Chondrocyte (in vitro differentiated cells): ENCODE measurements at regions not wholly inside any gene's neighbourhood (a gene's known extent, or its start where the extent isn't known, plus 50 kb on each side); places are given as distances from the start of the nearest gene placed in this dataset.

Experiments used
- DNase-seq: peaks from one replicate; pipeline ENCODE4 v3.0.0; 2021; ENCODE audit warnings: mixed read lengths, low spot score
- H3K27ac Mint-ChIP-seq: one replicate; pipeline ENCODE4 v1.8.0; 2021; ENCODE audit warnings: mild to moderate bottlenecking, moderate library complexity, mixed read lengths; ENCODE audit not compliant: unreplicated experiment
- H3K27me3 Mint-ChIP-seq: 2 replicates; pipeline ENCODE4 v1.8.0; 2021; ENCODE audit warnings: low read depth, mixed read lengths
- H3K36me3 Mint-ChIP-seq: 2 replicates; pipeline ENCODE4 v1.8.0; 2021; ENCODE audit warnings: low read depth, mixed read lengths
- H3K4me1 Mint-ChIP-seq: 2 replicates; pipeline ENCODE4 v1.8.0; 2021; ENCODE audit warnings: low read depth, mild to moderate bottlenecking, mixed read lengths
- H3K4me3 Mint-ChIP-seq: one replicate; pipeline ENCODE4 v1.8.0; 2021; ENCODE audit warnings: mild to moderate bottlenecking, moderate library complexity, mixed read lengths; ENCODE audit not compliant: unreplicated experiment
- H3K9me3 Mint-ChIP-seq: 2 replicates; pipeline ENCODE4 v1.8.0; 2021; ENCODE audit warnings: low read depth, mixed read lengths
- CTCF ChIP-seq: fragments of 200-600 bp; sonication (generic); IDR thresholded peaks from 2 replicates; pipeline ENCODE4 v1.5.0; 2021; ENCODE audit warnings: antibody characterized with exemption, mild to moderate bottlenecking, moderate library complexity

GRCh38 chr21:14734833-14735232 is 188.7 kb upstream of the SAMSN1 start:
- Mint-ChIP-seq H3K4me3 (no peak overlapping the region), H3K27ac (no peak overlapping the region), H3K9me3 (no peaks in the 10 kb centered on the region), H3K4me1 (no peaks in the 10 kb centered on the region), H3K36me3 (no peaks in the 10 kb centered on the region), H3K27me3 (no peaks in the 10 kb centered on the region)
- TF ChIP-seq CTCF: no peak
- no peak for DNase-seq

- DNase-seq: no peak
- no peak for TF ChIP-seq CTCF
- Mint-ChIP-seq H3K27ac (no peak overlapping the region), H3K4me3 (no peak overlapping the region), H3K36me3 (no peaks in the 10 kb centered on the region), H3K27me3 (no peaks in the 10 kb centered on the region), H3K4me1 (no peaks in the 10 kb centered on the region), H3K9me3 (no peaks in the 10 kb centered on the region)
Observed at GRCh38 chr21:14734191-14734590, 188.1 kb upstream of the SAMSN1 start.

- DNase-seq: no peak
- Mint-ChIP-seq H3K27me3 (no peaks in the 10 kb centered on the region), H3K4me1 (no peaks in the 10 kb centered on the region), H3K4me3 (no peak overlapping the region), H3K36me3 (no peaks in the 10 kb centered on the region), H3K9me3 (no peaks in the 10 kb centered on the region), H3K27ac (no peak overlapping the region)
- TF ChIP-seq CTCF: no peak
Observed at GRCh38 chr21:14725219-14725618, 179.1 kb upstream of the SAMSN1 start.

- Mint-ChIP-seq H3K27me3 (no peaks in the 10 kb centered on the region), H3K4me1 (no peaks in the 10 kb centered on the region)
- TF ChIP-seq CTCF: no peak
Observed at GRCh38 chr21:14722841-14723483, 176.8 kb upstream of the SAMSN1 start.

GRCh38 chr21:14720237-14720636 is 174.1 kb upstream of the SAMSN1 start:
- H3K4me3 Mint-ChIP-seq: no peak overlapping the region
- no peak for DNase-seq
- no peaks in the 10 kb centered on the region for H3K4me1 Mint-ChIP-seq
- peaks cover 1% of the 10 kb centered on the region for H3K27me3 Mint-ChIP-seq
- no peaks in the 10 kb centered on the region for H3K36me3 Mint-ChIP-seq
- no peak overlapping the region for H3K27ac Mint-ChIP-seq
- TF ChIP-seq CTCF: no peak
- H3K9me3 Mint-ChIP-seq: peaks cover 2% of the 10 kb centered on the region

More at GRCh38 chr21:14722841-14723483, 176.8 kb upstream of the SAMSN1 start:
- no peaks in the 10 kb centered on the region for H3K36me3 Mint-ChIP-seq
- no peak overlapping the region for H3K4me3 Mint-ChIP-seq
- H3K27ac Mint-ChIP-seq: no peak overlapping the region
- H3K9me3 Mint-ChIP-seq: no peaks in the 10 kb centered on the region
- no peak for DNase-seq
